ENCODE measurements at regions not wholly inside any gene's neighbourhood (a gene's known extent, or its start where the extent isn't known, plus 50 kb on each side); places are given as distances from the start of the nearest gene placed in this dataset.

DNA sequence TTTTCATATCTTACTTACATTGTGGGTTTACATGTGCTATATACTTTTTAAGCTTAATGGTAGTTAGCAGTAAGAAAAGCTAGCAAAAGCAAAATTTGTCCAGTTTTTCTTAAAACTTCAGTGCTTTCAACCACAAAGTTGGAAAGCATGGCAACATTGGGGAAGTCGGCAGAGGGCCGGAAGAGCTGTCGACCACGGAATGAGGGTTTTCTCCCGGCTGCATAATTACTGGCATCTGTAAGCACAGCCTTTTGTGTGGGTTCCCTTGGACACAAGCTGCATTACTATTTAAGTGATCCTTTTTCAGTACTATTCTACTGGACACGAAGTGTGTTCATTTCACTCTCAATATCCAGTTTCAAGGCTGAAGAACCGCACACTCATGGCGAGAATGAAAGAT is 560.4 kb downstream of the ANKRD50 start:
- TF ChIP-seq, protein P1, sequence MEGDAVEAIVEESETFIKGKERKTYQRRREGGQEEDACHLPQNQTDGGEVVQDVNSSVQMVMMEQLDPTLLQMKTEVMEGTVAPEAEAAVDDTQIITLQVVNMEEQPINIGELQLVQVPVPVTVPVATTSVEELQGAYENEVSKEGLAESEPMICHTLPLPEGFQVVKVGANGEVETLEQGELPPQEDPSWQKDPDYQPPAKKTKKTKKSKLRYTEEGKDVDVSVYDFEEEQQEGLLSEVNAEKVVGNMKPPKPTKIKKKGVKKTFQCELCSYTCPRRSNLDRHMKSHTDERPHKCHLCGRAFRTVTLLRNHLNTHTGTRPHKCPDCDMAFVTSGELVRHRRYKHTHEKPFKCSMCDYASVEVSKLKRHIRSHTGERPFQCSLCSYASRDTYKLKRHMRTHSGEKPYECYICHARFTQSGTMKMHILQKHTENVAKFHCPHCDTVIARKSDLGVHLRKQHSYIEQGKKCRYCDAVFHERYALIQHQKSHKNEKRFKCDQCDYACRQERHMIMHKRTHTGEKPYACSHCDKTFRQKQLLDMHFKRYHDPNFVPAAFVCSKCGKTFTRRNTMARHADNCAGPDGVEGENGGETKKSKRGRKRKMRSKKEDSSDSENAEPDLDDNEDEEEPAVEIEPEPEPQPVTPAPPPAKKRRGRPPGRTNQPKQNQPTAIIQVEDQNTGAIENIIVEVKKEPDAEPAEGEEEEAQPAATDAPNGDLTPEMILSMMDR (IDR thresholded peaks at IDR 0.05; ENCODE audit: low read depth, low read length, poor library complexity, severe bottlenecking), result no peak
- no peak for TF ChIP-seq EZH2phosphoT487 (IDR thresholded peaks at IDR 0.05; ENCODE audit: borderline replicate concordance, low read length)

All from DOHH2 (cell line).